ENCODE measurements at regions not wholly inside any gene's neighbourhood (a gene's known extent, or its start where the extent isn't known, plus 50 kb on each side); places are given as distances from the start of the nearest gene placed in this dataset.

DNA sequence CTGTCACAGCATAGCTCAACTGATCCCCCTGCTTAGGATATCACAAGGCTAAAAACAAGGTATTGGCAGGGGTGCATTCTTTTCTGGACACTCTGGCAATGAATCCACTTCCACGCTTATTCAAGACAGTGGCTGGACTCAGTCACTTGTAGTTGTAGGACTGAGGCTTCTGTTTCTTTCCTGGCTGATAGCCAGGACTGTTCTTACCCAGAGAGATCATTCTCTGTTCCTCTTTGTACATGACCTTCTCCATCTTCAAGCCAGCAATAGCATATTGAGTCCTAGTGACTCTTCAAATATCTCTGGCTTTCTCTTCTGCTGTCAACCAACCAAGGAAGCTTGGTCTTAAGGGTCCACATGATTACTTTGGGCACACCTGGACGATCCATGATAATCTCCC lies 241.3 kb downstream of the RBM43 start:
- DNase-seq (ENCODE audit: low read depth) = no peak
- TF ChIP-seq, protein P1, sequence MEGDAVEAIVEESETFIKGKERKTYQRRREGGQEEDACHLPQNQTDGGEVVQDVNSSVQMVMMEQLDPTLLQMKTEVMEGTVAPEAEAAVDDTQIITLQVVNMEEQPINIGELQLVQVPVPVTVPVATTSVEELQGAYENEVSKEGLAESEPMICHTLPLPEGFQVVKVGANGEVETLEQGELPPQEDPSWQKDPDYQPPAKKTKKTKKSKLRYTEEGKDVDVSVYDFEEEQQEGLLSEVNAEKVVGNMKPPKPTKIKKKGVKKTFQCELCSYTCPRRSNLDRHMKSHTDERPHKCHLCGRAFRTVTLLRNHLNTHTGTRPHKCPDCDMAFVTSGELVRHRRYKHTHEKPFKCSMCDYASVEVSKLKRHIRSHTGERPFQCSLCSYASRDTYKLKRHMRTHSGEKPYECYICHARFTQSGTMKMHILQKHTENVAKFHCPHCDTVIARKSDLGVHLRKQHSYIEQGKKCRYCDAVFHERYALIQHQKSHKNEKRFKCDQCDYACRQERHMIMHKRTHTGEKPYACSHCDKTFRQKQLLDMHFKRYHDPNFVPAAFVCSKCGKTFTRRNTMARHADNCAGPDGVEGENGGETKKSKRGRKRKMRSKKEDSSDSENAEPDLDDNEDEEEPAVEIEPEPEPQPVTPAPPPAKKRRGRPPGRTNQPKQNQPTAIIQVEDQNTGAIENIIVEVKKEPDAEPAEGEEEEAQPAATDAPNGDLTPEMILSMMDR (conservative IDR thresholded peaks at IDR 0.05; ENCODE audit: low read depth, low read length) = no peak

DNA sequence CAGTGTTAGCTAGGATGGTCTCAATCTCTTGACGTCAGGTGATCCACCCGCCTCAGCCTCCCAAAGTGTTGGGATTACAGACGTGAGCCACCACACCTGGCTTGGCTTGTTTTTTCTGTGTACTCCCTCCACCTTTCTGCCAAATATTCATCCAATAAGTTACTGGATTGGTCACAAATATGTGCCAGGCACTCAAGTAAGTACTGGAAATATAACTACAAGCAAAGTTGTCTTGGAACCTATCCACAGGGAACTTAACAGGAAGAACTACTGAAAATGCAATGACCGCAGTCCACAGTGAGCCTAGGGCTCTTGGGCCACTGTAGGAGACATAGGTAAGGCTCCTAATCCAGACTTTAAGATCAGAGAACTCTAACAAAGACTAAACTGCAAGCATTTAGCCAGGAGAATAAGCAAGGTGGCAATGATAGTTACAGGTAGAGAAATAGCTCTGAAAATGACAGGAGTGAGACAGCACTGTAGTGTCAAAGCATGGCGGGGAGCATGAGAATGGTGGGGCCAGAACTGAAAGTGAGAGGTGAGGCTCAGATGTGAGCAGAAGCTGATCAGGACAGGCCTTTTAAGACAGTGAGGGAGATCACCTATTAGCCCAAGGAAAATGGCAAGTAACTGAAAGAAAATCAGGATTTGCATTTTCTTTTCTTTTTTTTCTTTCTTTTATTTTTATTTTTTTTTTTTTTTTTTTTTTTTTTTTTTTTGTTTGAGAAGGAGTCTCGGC lies 252.1 kb downstream of the RBM43 start:
- H3K4me3 ChIP-seq (ENCODE audit: low read depth, low read length) = no peak overlapping the region
- DNase-seq (ENCODE audit: low read depth) = no peak
- TF ChIP-seq, protein P1 (conservative IDR thresholded peaks at IDR 0.05; ENCODE audit: low read depth, low read length) = no peak

More for the DNA sequence above, 241.3 kb downstream of the RBM43 start:
- H3K4me3 ChIP-seq (ENCODE audit: low read depth, low read length) = no peak overlapping the region

DNA sequence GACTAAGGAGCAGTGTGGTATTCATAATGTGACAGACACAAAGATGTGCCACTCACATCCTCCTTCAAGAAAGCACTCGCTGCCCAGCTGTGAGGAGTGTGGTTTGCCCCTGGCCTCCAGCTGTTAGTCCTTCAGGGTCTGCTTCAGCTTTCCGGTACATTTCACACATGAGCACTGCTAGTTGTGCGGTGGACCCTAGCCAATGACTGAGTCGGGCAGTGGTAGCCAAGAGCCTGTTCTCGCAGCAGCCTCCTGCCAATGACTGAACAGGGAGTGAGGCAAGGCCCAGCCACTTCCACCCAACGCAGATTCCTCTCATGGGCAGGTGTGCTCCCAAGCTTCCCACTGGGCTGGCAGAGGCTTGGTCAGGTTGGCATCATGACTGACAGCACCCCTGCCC lies 254.3 kb downstream of the RBM43 start:
- TF ChIP-seq, protein P1 (conservative IDR thresholded peaks at IDR 0.05; ENCODE audit: low read depth, low read length) = no peak
- H3K4me3 ChIP-seq (ENCODE audit: low read depth, low read length) = no peak overlapping the region
- DNase-seq (ENCODE audit: low read depth) = no peak

DNA sequence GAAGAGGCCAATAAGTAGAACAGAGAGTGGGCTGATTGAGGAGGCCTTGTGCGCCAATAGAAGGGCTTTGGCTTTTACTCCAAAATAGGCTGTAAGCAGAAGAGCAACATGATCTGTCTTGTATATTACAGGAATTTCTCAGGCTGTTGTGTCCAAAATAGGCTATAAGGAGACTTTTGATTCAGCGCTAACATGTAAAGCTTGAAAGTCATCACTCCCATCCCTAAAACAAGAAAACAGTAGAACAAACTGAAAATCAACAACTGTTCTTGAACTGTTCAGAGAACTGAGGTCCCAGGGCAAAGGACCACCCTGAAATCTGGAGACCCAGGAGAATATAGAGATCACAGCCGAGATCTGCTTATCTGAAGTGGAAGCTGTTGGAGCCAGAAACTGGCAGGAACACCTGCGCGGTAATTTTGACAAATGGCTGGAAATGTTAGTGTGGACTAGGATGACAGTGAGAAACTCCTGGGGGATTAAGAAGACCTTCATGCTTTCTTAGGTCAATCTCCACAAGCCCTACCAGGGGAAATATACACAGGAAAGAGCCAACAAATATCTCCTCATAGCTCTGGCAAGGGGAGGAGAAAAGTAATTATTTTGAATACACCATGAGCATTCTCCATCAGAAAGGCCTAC lies 258.6 kb downstream of the RBM43 start:
- DNase-seq (ENCODE audit: low read depth) = no peak
- TF ChIP-seq, protein P1 (conservative IDR thresholded peaks at IDR 0.05; ENCODE audit: low read depth, low read length) = no peak
- no peak overlapping the region for H3K4me3 ChIP-seq (ENCODE audit: low read depth, low read length)

DNA sequence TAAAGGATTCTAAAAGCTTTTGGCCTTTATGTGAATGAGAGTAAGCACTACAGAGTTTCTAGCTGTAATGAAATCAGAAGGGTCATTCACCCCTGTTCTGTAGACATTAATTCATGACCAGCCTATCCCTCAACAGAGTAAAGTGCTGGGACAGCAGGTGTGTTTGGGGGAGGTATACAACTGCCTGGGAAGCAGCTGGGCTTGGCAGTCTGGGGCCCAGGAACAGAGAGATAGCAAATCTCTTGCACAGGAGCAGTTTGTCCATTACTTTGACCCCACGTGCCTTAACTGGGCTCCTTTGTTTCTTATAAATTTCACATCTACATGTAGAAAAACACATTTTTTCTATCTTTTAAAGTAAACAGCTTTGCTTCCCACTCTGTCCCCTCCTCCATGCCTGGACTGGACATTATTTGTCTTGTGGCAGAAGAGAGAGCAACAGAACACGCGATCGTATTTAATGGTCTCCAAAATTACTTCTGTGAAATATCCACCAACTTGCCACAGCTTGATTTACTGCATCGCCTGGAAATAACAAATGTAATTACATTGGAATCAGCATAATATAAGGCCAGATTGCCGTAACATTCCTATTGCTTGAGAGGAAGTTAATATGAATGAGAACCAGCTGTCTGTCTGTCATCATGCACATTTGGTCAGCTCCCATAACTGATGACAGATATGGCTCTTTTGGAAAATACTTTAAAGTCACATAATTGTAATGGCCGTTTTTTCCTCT lies 263.8 kb downstream of the RBM43 start:
- DNase-seq (ENCODE audit: low read depth) = no peak
- TF ChIP-seq, protein P1 (conservative IDR thresholded peaks at IDR 0.05; ENCODE audit: low read depth, low read length) = no peak
- no peak overlapping the region for H3K4me3 ChIP-seq (ENCODE audit: low read depth, low read length)

DNA sequence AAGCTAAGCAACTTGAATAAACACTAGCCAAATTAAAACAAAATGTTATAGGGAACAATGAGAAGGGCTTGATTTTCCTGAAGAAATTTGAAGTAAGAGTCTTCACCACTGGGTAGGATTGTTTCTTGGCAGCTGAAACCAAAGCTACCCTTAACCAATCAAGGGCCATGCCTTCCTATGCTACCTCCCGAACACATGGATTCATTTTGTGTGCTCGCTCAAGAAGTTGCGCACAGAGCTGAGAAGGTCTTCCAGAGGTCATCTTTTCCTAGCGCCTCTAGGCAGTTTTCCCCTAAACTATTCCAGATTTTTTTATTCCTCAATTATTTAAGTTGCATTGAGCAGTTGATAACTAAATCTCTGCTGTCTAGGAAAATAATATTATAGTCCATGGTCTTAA lies 264.6 kb downstream of the RBM43 start:
- DNase-seq (ENCODE audit: low read depth) = no peak
- TF ChIP-seq, protein P1 (conservative IDR thresholded peaks at IDR 0.05; ENCODE audit: low read depth, low read length) = no peak
- H3K4me3 ChIP-seq (ENCODE audit: low read depth, low read length) = no peak overlapping the region
